KOPT-K1 (cell line): ENCODE measurements at regions not wholly inside any gene's neighbourhood (a gene's known extent, or its start where the extent isn't known, plus 50 kb on each side); places are given as distances from the start of the nearest gene placed in this dataset.
"Not testable (repeated sequence)": the region's sequence is repeated elsewhere in the genome, so short reads cannot be mapped to it uniquely, and the experiment has no call there.

Experiments
- H3K27ac ChIP-seq: fragments of 200-600 bp; sonication (generic); 2 replicates; pipeline ENCODE4 v1.5.1; 2016; ENCODE audit warnings: antibody characterized with exemption, mild to moderate bottlenecking, low read depth, low read length; ENCODE audit not compliant: poor library complexity, severe bottlenecking
- H3K36me3 ChIP-seq: fragments of 200-600 bp; sonication (generic); 2 replicates; pipeline ENCODE4 v1.5.1; 2017; ENCODE audit warnings: antibody characterized with exemption, mild to moderate bottlenecking, low read length, moderate library complexity; ENCODE audit not compliant: insufficient read depth
- H3K9me3 ChIP-seq: fragments of 200-600 bp; sonication (generic); 2 replicates; pipeline ENCODE4 v1.5.1; 2017; ENCODE audit warnings: antibody characterized with exemption, low read length, mild to moderate bottlenecking; ENCODE audit not compliant: insufficient read depth, poor library complexity, severe bottlenecking

DNA sequence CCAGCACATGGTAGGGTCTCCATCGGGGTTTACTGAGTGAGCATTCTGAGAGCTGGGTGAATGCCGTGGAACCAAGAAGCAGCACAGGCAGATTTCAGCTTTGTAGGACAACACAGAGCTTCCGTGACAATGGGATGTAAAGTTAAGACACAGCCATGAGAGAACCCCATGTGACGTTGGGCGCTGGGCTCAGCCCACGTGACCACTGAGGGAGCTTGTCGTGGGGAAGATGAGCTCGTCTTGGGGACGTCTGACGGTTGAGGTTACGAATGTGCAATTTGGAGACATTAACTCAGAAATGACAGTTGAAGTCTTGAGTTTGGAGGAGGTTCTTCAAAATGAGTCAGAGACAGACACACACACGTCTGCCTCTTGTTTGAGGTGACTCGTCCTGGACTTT is 51.5 kb upstream of the MUC20 start:
- H3K36me3 ChIP-seq: peaks cover 58% of the 10 kb centered on the region
- H3K9me3 ChIP-seq, H3K27ac ChIP-seq: not testable (repeated sequence)

DNA sequence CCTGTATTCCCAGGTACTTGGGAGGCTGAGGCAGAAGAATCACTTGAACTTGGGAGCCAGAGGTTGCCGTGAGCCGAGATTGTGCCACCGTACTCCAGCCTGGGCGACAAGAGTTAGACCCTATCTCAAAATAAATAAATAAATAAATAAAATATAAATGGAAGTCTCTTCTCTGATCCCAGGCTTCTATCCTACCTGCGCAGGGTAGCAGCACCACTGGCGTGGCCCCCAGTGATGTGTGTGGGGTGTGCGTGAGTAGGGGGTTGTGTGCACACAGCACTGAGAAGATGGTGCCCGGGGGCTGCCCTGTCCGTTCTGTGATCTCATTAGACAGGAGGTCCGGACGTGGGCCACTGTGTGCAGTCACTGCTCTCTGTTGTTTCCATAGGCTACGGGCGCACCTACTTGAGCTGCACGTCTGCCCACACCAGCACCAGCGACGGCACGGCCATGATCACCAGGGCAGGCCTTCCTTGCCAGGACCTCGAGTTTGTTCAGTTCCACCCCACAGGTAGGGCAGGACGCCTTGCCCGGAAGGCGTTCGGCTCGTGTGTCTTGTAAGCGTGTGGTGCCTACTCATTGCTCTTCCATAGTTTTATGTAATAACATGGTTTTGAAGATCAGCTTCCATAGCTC is 52.5 kb upstream of the MUC20 start:
- H3K9me3 ChIP-seq, H3K27ac ChIP-seq: not testable (repeated sequence)
- peaks cover 52% of the 10 kb centered on the region for H3K36me3 ChIP-seq

DNA sequence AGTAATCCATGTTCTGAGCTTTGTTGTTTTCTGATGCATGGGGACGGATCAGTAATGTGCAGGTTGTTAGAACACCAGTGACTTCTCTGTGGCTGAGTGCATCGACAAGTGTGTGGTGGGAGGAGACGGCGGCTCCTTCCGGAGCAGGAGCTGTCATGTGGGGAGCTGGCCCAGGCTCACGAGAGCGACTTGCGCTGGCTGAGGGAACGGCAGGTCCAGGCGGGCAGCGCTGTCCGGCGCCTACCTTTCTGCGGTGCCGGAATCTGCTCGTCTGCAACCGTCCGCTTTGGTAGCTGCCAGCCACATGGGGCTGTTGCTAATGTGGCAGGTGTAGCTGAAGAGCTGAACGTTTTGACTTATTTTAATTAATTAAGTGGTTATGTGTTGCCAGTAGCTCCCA is 55.5 kb upstream of the MUC20 start:
- H3K36me3 ChIP-seq: peaks cover 30% of the 10 kb centered on the region
- not testable (repeated sequence) for H3K9me3 ChIP-seq, H3K27ac ChIP-seq

DNA sequence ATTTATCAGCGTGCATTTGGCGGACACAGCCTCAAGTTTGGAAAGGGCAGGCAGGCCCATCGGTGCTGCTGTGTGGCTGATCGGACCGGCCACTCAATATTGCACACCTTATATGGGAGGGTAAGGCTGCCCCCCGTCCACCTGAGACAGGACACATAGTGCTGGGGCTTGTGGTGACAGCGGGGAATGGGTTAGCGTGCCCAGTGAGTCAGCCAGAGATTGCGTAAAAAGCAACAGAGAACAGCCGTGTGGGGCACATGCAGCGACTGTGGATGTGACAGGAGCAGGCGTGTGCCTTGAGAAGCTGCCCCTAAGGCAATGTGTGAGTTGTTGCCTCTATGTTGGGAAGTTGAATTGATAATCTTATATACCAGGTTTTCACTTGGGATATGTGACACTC is 56.6 kb upstream of the MUC20 start:
- H3K36me3 ChIP-seq: peaks cover 27% of the 10 kb centered on the region
- not testable (repeated sequence) for H3K9me3 ChIP-seq, H3K27ac ChIP-seq

DNA sequence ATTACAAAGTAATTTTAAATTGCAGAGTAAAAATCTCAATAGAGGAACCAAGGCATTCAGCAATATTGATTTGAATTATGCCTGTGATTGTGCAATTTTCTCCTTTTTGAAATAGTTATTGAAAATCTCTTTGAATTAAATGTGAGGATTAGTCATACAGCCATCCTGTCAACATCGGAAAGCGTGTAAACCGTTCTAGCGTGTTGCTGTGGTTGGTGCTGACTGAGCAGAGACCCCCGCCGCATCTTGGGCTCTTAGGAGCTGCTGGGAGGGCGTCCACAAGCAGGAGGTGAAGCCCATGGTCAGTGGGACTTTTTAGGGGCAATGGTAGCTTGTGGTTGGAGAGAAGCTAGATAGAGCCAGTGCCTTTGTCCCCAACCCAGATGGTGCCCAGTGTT is 61.6 kb upstream of the MUC20 start:
- H3K27ac ChIP-seq, H3K9me3 ChIP-seq, H3K36me3 ChIP-seq: not testable (repeated sequence)

DNA sequence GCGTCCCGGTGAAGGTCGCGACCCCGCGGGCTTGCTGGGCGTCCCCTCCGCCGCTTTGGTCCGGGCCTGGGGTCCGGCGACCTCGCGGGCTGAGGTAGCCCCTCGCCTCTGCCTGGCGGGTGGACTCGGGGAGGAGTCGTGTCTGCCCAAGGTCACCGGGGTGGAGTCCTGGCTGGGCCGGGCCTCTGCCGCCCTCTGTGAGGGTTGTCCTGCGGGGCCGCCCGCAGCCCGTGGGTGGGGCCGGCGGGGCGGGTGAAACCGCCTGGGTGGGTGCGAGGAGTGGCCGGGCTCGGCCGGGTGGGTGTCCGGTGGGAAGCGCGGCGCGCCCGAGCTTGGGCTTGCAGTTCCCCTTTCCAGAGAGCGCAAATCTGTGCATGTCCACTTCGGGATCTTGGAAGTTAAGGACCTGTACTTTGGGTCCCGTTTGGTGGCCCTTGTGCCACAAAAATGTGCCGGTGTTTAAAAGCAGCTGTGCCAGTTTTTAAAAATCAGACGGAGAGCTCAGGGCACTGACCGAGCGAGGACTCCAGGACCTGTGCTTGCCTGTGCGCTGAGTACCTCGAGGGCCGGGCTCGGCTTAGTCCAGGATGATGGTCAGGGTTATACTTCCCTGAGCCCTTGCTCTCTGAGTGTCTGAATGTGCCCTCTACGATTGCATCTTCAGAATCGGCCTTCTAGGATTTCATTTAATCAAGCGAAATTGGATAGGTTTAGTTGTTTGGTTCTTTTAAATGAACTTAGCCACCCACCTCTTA is 62.2 kb upstream of the MUC20 start:
- not testable (repeated sequence) for H3K36me3 ChIP-seq, H3K9me3 ChIP-seq
- H3K27ac ChIP-seq: peak overlapping the region; percentile 58

DNA sequence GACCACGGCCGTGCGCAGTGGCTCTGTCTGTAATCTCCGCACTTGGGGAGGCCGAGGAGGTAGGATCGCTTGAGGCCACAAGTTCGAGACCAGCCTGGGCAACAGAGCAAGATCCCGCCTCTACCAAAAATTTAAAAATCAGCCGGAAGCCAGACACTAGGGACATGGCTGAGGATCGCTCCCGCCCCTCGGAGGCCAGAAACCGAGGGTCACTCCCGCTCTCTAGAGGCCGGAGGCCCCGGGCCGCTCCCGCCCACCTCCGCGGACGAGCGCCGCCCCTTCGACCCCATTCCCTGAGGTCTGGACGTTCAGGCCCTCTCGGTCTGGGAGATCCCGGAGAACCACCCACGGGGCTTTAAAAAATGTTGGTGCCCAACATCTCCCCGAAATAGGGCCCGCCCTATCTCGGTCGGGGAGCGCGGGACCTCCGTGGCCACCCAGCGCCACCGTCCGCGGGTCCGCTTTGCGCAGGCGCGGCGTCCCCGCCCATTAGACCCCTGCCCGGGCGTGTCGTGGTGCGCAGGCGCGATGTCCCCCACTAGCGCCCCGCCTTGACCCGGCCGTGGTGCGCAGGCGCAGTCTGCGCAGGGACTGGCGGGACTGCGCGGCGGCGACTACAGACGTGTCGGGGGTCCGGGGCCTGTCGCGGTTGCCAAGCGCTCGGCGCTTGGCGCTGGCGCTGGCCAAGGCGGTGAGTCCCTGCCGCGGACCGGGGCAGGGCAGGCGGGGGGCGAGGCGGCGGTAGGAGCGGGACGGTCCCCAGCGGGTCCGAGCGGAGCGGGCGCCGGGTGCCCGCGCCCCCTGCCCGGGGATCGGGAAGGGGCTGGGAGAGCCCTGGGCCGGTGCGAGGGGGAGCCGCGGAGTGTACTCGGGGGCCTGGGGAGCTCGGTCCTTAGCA is 63.1 kb upstream of the MUC20 start:
- H3K27ac ChIP-seq: peak overlapping the region; percentile 58
- not testable (repeated sequence) for H3K9me3 ChIP-seq, H3K36me3 ChIP-seq

DNA sequence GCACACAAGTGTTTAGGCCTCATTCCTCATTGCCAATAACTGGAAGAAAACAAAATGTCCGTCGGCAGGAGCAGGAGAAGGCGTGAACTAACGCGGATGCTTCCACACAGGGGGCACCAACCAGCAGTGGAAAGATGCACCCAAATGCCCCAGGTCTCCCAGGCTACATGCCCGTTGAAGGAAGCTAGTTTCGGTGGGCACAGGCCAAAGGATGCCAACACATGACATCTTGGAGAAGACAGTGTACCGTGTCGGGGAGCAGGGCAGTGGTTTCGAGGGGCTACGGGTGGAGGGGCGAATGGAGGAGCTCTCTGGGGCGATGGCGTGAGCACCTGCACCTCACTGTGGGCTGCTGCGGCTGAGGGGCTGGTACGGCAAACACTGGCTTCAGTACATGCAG is 64.7 kb upstream of the MUC20 start:
- H3K27ac ChIP-seq, H3K36me3 ChIP-seq, H3K9me3 ChIP-seq: not testable (repeated sequence)

DNA sequence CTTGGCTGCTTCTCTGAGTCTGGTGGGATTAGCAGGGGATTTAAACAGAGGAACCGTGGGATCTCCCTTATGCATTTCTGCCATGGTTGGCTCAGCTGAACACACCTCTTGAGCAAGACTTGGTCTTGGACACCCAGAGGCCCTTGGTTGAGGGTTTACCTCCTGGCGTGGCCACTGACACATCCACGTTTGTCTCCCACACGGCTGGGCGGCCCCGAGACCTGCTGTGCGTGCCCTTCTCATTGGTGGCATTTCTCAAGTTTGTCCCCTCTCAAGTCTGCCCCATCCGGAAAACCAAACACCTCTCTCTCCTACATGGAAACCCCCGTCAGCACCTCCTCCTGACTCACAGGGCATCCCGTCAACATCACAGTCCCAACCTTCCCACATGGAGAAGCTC is 66.0 kb upstream of the MUC20 start:
- not testable (repeated sequence) for H3K27ac ChIP-seq, H3K36me3 ChIP-seq, H3K9me3 ChIP-seq

DNA sequence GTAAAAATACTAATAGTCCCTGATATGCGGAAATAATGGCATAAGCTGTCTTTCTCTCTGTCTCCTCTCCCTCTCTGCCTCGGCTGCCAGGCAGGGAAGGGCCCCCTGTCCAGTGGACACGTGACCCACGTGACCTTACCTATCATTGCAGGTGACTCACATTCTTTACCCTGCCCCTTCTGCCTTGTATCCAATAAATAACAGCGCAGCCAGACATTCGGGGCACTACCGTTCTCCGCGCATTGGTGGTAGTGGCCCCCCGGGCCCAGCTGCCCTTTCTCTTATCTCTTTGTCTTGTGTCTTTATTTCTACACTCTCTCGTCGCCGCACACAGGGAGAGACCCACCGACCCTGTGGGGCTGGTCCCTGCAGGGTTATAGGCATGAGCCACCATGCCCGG is 66.6 kb upstream of the MUC20 start:
- not testable (repeated sequence) for H3K36me3 ChIP-seq, H3K9me3 ChIP-seq, H3K27ac ChIP-seq

DNA sequence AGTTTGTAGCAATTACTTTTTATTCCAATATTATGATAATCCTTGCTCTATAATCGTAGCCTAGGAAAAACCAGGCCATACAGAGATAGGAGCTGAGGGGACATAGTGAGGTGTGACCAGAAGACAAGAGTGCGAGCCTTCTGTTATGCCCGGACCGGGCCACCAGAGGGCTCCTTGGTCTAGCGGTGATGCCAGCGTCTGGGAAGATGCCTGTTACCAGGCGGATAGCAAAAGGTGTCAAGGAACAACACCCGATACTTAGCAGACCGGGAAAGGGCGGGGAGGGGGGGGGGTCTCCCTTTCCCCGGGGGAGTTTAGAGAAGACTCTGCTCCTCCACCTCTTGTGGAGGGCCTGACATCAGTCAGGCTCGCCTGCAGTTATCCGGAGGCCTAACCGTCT is 67.1 kb upstream of the MUC20 start:
- H3K27ac ChIP-seq, H3K36me3 ChIP-seq, H3K9me3 ChIP-seq: not testable (repeated sequence)

DNA sequence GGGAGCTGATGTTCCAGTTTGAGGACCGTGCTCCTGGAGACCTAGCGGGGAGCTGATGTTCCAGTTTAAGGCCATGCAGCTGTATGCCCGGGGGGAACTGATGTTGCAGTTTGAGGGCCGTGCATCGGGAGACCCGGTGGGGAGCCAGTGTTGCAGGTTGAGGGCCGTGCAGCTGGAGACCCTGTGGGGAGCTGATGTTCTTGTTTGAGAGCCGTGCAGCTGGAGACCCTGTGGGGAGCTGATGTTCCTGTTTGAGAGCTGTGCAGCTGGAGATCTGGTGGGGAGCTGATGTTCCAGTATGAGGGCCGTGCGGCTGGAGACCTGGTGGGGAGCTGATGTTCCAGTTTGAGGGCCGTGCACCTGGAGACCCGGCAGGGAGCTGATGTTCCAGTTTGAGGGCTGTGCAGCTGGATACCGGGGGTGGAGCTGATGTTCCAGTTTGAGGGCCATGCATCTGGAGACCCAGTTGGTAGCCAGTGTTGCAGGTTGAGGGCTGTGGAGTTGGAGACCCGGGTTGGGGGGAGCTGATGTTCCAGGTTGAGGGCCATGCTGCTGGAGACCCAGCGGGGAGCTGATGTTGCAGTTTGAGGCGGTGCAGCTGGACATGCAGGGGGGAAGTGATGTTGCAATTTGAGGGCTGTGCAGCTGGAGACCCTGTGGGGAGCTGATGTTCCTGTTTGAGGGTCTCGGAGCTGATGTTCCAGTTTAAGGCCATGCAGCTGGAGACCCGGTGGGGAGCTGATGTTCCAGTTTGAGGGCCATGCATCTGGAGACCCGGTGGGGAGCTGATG is 64.4 kb upstream of the APOD start:
- not testable (repeated sequence) for H3K27ac ChIP-seq, H3K36me3 ChIP-seq, H3K9me3 ChIP-seq

DNA sequence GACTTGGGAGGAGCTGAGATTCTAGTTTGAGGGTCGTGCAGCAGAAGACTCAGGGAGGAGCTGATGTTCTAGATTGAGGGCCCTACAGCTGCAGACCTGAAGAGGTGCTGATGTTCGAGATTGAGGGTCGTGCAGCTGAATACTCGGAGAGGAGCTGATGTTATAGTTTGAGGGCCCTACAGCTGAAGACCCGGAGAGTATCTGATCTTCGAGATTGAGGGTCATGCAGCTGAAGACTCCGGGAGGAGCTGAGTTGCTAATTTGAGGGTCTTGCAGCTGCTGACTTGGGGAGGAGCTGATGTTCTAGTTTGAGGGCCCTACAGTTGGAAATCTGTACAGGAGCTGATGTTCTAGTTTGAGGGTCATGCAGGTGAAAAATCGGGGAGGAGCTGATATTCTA is 62.1 kb upstream of the APOD start:
- not testable (repeated sequence) for H3K9me3 ChIP-seq, H3K27ac ChIP-seq, H3K36me3 ChIP-seq

DNA sequence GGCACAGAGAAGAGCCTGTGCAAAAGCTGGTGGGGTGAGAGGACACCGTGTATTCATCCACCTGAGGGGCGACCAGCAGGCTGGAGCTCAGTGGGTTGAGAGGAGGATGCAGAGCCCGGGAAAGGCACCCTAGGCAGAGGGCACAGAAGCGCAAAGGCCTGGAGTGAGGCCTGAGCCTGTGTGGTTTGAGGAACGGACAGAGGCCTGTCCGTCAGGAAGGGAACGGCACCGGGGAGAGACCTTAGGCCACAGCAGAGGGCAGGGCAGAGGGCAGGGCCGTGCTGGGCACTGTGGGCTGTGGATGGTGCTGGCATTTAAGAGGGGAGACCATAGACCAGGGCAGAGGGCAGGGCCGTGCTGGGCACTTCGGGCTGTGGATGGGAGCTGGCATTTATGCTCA is 59.5 kb upstream of the APOD start:
- H3K27ac ChIP-seq, H3K9me3 ChIP-seq, H3K36me3 ChIP-seq: not testable (repeated sequence)

DNA sequence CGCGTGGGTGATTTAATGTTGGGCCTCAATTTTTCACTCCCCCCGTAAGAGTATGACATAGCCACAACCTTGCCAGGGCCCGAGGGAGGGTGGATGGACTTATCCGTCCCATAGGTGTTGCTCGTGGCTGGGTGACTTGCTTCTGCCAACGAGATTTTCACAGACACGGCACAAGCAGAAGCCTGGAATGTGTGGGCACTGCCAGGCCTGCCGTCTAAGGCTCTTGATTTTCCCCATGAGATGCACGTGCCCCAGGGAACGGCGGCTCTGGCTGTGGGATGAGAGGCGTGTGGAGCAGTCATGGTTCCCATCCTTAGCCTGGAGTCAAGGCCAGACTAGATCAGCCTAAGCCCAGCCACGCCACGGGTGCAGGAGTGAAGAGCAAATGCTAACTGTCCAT is 58.6 kb upstream of the APOD start:
- H3K36me3 ChIP-seq, H3K27ac ChIP-seq, H3K9me3 ChIP-seq: not testable (repeated sequence)
